SW 1271 (cell line): ENCODE measurements at regions not wholly inside any gene's neighbourhood (a gene's known extent, or its start where the extent isn't known, plus 50 kb on each side); places are given as distances from the start of the nearest gene placed in this dataset.

Experiments used
- DNase-seq, 2 experiments: peaks; one replicate each; lab custom pipeline; 2025; lab: John Stamatoyannopoulos, UW

GRCh38 chr14:97584528-97584927 lies 787.3 kb downstream of the VRK1 start:
- DNase-seq, result no peak

- no peak for DNase-seq
Observed at GRCh38 chr14:97592341-97592980, 795.3 kb downstream of the VRK1 start.

- DNase-seq, result no peak
Observed at GRCh38 chr14:97594306-97594705, 797.1 kb downstream of the VRK1 start.

- no peak for DNase-seq
Observed at GRCh38 chr14:97602438-97603117, 805.4 kb downstream of the VRK1 start.

- DNase-seq, result no peak
Observed at GRCh38 chr14:97603201-97603600, 806.0 kb downstream of the VRK1 start.

GRCh38 chr14:97604731-97605130 lies 807.5 kb downstream of the VRK1 start:
- no peak for DNase-seq

GRCh38 chr14:97618401-97618800 lies 821.2 kb downstream of the VRK1 start:
- DNase-seq, result no peak

GRCh38 chr14:97618917-97619690 lies 821.9 kb downstream of the VRK1 start:
- no peak for DNase-seq

- no peak for DNase-seq
Observed at GRCh38 chr14:97620066-97620465, 822.9 kb downstream of the VRK1 start.

- DNase-seq, result no peak
Observed at GRCh38 chr14:97624985-97625384, 827.8 kb downstream of the VRK1 start.

GRCh38 chr14:97625477-97625876 lies 828.3 kb downstream of the VRK1 start:
- no peak for DNase-seq

- DNase-seq, result no peak
Observed at GRCh38 chr14:97626088-97626487, 828.9 kb downstream of the VRK1 start.

- DNase-seq, result no peak
Observed at GRCh38 chr14:97630249-97630648, 833.1 kb downstream of the VRK1 start.

GRCh38 chr14:97633131-97633738 lies 836.1 kb downstream of the VRK1 start:
- DNase-seq, result no peak

GRCh38 chr14:97634751-97635150 lies 837.6 kb downstream of the VRK1 start:
- DNase-seq, result no peak

- no peak for DNase-seq
Observed at GRCh38 chr14:97638864-97639263, 841.7 kb downstream of the VRK1 start.

GRCh38 chr14:97640031-97640430 lies 842.8 kb downstream of the VRK1 start:
- DNase-seq, result no peak

- no peak for DNase-seq
Observed at GRCh38 chr14:97641827-97642226, 844.6 kb downstream of the VRK1 start.

- no peak for DNase-seq
Observed at GRCh38 chr14:97642631-97643030, 845.4 kb downstream of the VRK1 start.

- no peak for DNase-seq
Observed at GRCh38 chr14:97644365-97644764, 847.2 kb downstream of the VRK1 start.

- DNase-seq, result no peak
Observed at GRCh38 chr14:97649752-97650151, 852.6 kb downstream of the VRK1 start.

GRCh38 chr14:97655169-97655948 lies 858.2 kb downstream of the VRK1 start:
- no peak for DNase-seq
